ENCODE measurements at regions not wholly inside any gene's neighbourhood (a gene's known extent, or its start where the extent isn't known, plus 50 kb on each side); places are given as distances from the start of the nearest gene placed in this dataset.

DNA sequence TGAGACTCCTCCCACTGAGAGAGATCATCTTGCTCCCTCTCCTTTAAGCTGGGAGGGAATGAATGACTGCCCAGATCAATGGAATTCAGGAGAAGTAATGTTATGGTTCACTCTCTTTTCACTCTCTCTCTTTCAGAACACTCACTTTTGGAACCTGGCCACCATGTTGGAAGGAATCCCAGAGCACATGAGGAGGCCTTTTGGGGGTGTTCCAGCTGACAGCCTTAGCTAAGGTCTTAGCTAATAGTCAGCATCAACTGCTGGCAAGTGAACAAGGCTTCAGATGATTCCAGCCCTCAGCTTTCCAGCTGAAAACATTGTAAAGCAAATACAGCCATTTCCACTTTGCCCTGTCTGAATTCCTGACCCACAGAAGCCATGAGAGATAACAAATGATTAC lies 124.0 kb upstream of the CLNK start:
- Histone ChIP-seq H3K36me3 (ENCODE audit: control insufficient read depth in 4 of 4, insufficient read depth in 3 of 4, low read depth in 1 of 4, low read length in 3 of 4) (no peaks in the 10 kb centered on the region), H3K9me3 (ENCODE audit: control insufficient read depth in 4 of 4, low read length in 3 of 4) (peaks cover 0 to 2% (median 0%) of the 10 kb centered on the region in 4 donors)
- DNase-seq (ENCODE audit: low spot score): no peak

More for the DNA sequence above, 124.0 kb upstream of the CLNK start:
- H3K27ac ChIP-seq (ENCODE audit: low read depth in 1 of 2, low read length in 2 of 2): no peak overlapping the region
- H3K9ac ChIP-seq (ENCODE audit: low read depth in 1 of 2, low read length in 2 of 2): no peak overlapping the region
- no peak overlapping the region for H3K4me3 ChIP-seq (ENCODE audit: low read depth in 1 of 3, low read length in 3 of 3)
- no peaks in the 10 kb centered on the region for H3K27me3 ChIP-seq (ENCODE audit: control insufficient read depth in 4 of 4, insufficient read depth in 4 of 4, low read length in 3 of 4)
- TF ChIP-seq GABPA (IDR thresholded peaks at IDR 0.05 in 1 of 2, conservative IDR thresholded peaks at IDR 0.05 in 1 of 2): no peak
- TF ChIP-seq, protein P1, sequence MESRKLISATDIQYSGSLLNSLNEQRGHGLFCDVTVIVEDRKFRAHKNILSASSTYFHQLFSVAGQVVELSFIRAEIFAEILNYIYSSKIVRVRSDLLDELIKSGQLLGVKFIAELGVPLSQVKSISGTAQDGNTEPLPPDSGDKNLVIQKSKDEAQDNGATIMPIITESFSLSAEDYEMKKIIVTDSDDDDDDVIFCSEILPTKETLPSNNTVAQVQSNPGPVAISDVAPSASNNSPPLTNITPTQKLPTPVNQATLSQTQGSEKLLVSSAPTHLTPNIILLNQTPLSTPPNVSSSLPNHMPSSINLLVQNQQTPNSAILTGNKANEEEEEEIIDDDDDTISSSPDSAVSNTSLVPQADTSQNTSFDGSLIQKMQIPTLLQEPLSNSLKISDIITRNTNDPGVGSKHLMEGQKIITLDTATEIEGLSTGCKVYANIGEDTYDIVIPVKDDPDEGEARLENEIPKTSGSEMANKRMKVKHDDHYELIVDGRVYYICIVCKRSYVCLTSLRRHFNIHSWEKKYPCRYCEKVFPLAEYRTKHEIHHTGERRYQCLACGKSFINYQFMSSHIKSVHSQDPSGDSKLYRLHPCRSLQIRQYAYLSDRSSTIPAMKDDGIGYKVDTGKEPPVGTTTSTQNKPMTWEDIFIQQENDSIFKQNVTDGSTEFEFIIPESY (IDR thresholded peaks at IDR 0.05): no peak
- TF ChIP-seq, protein P2, sequence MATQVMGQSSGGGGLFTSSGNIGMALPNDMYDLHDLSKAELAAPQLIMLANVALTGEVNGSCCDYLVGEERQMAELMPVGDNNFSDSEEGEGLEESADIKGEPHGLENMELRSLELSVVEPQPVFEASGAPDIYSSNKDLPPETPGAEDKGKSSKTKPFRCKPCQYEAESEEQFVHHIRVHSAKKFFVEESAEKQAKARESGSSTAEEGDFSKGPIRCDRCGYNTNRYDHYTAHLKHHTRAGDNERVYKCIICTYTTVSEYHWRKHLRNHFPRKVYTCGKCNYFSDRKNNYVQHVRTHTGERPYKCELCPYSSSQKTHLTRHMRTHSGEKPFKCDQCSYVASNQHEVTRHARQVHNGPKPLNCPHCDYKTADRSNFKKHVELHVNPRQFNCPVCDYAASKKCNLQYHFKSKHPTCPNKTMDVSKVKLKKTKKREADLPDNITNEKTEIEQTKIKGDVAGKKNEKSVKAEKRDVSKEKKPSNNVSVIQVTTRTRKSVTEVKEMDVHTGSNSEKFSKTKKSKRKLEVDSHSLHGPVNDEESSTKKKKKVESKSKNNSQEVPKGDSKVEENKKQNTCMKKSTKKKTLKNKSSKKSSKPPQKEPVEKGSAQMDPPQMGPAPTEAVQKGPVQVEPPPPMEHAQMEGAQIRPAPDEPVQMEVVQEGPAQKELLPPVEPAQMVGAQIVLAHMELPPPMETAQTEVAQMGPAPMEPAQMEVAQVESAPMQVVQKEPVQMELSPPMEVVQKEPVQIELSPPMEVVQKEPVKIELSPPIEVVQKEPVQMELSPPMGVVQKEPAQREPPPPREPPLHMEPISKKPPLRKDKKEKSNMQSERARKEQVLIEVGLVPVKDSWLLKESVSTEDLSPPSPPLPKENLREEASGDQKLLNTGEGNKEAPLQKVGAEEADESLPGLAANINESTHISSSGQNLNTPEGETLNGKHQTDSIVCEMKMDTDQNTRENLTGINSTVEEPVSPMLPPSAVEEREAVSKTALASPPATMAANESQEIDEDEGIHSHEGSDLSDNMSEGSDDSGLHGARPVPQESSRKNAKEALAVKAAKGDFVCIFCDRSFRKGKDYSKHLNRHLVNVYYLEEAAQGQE (IDR thresholded peaks at IDR 0.05): no peak
- no peak for TF ChIP-seq ATF3 (IDR thresholded peaks at IDR 0.05)
- no peak for TF ChIP-seq RAD21 (IDR thresholded peaks at IDR 0.05)
- TF ChIP-seq FOXA1 (IDR thresholded peaks at IDR 0.05): no peak
- TF ChIP-seq JUND (IDR thresholded peaks at IDR 0.05): no peak
- no peak for TF ChIP-seq HNF4A (conservative IDR thresholded peaks at IDR 0.05)
- TF ChIP-seq SP1 (IDR thresholded peaks at IDR 0.05): no peak
- no peak for TF ChIP-seq EGR1 (IDR thresholded peaks at IDR 0.05; ENCODE audit: low read depth in 2 of 2)
- no peak for TF ChIP-seq YY1 (IDR thresholded peaks at IDR 0.05)
- TF ChIP-seq FOXA2 (IDR thresholded peaks at IDR 0.05): no peak
- TF ChIP-seq TAF1 (conservative IDR thresholded peaks at IDR 0.05): no peak
- TF ChIP-seq, protein P3, sequence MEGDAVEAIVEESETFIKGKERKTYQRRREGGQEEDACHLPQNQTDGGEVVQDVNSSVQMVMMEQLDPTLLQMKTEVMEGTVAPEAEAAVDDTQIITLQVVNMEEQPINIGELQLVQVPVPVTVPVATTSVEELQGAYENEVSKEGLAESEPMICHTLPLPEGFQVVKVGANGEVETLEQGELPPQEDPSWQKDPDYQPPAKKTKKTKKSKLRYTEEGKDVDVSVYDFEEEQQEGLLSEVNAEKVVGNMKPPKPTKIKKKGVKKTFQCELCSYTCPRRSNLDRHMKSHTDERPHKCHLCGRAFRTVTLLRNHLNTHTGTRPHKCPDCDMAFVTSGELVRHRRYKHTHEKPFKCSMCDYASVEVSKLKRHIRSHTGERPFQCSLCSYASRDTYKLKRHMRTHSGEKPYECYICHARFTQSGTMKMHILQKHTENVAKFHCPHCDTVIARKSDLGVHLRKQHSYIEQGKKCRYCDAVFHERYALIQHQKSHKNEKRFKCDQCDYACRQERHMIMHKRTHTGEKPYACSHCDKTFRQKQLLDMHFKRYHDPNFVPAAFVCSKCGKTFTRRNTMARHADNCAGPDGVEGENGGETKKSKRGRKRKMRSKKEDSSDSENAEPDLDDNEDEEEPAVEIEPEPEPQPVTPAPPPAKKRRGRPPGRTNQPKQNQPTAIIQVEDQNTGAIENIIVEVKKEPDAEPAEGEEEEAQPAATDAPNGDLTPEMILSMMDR (IDR thresholded peaks at IDR 0.05; ENCODE audit: low read depth, low read length, missing input control): no peak
- TF ChIP-seq NR2F2 (IDR thresholded peaks at IDR 0.05): no peak
- TF ChIP-seq, protein P4, sequence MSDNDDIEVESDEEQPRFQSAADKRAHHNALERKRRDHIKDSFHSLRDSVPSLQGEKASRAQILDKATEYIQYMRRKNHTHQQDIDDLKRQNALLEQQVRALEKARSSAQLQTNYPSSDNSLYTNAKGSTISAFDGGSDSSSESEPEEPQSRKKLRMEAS (IDR thresholded peaks at IDR 0.05): no peak
- no peaks in the 10 kb centered on the region for H3K4me1 ChIP-seq (ENCODE audit: control insufficient read depth in 4 of 4, insufficient read depth in 4 of 4, low read length in 3 of 4)

All from liver (tissue), 7 donors.